Heart right ventricle (tissue), 16 donors: ENCODE measurements at regions not wholly inside any gene's neighbourhood (a gene's known extent, or its start where the extent isn't known, plus 50 kb on each side); places are given as distances from the start of the nearest gene placed in this dataset.

Experiments used
- ATAC-seq, 8 donors: fragments of 200-7000 bp; cut with Tn5 transposase; one replicate each; pipeline ENCODE4 v1.9.1; 2020; ENCODE audit warnings: mild to moderate bottlenecking in 8 of 8, moderate library complexity in 8 of 8, moderate number of reproducible peaks in 1 of 8
- DNase-seq, 2 donors: peaks; one replicate each; pipeline ENCODE4 v3.0.0-alpha.2; 2020
- H3K27ac ChIP-seq, 10 donors: fragments of 200-600 bp; sonication (generic) in 2 of 10; one replicate each; pipeline versions ENCODE4 v1.5.0 to v1.8.0; 2020 to 2022; ENCODE audit warnings: mild to moderate bottlenecking in 3 of 10
- H3K27me3 ChIP-seq, 7 donors: fragments of 200-600 bp; one replicate each; pipeline ENCODE4 v1.8.0; 2021 to 2022; ENCODE audit warnings: mild to moderate bottlenecking in 2 of 7
- H3K36me3 ChIP-seq, 9 donors: fragments of 200-600 bp; sonication (generic) in 1 of 9; one replicate each; pipeline versions ENCODE4 v1.5.0 to v1.8.0; 2020 to 2022; ENCODE audit warnings: mild to moderate bottlenecking in 2 of 9
- H3K4me1 ChIP-seq, 9 donors: fragments of 200-600 bp; sonication (generic) in 1 of 9; one replicate each; pipeline versions ENCODE4 v1.5.0 to v1.8.0; 2020 to 2022; ENCODE audit warnings: mild to moderate bottlenecking in 4 of 9
- H3K4me3 ChIP-seq, 10 donors: fragments of 200-600 bp; sonication (generic) in 2 of 10; one replicate each; pipeline versions ENCODE4 v1.5.0 to v1.8.0; 2020 to 2022; ENCODE audit warnings: mild to moderate bottlenecking in 7 of 10, moderate library complexity in 2 of 10
- H3K9me3 ChIP-seq, 11 donors: fragments of 200-600 bp in 10 of 11; sonication (generic) in 2 of 11; one replicate each; pipeline versions ENCODE4 v1.5.0 to v1.8.0; 2013 to 2022; ENCODE audit warnings: mild to moderate bottlenecking in 2 of 11, control low read depth in 1 of 11, moderate library complexity in 1 of 11
- CTCF ChIP-seq, 9 donors: fragments of 200-600 bp; sonication (generic) in 2 of 9; IDR thresholded peaks; one replicate each; pipeline versions ENCODE4 v1.5.0 to v1.8.0; 2021 to 2022; ENCODE audit warnings: antibody characterized with exemption in 9 of 9, mild to moderate bottlenecking in 5 of 9, moderate library complexity in 1 of 9
- WGBS, 2 donors: extraction: QIAGEN DNeasy Blood & Tissue Kit; methylation state at CpG; one replicate each; pipeline ENCODE4 v1.1.7; 2013; ENCODE audit warnings: inconsistent platforms in 1 of 2; 5-methylcytosine and 5-hydroxymethylcytosine counted together
- intact Hi-C, 10 donors: fragments of 100-400 bp; cut with DNase I; formaldehyde crosslinking; loops; one replicate each; pipeline versions ENCODE4 v1.11.1 to v1.14.2; 2022
- donor health status: Arrhythmogenic right ventricular cardiomyopathy.
- donor health status: ischemic (EF 13 %, LVEDD 7.1; RV severe dilation, severe dysfunction).
- donor health status: healthy with polysubstance abuse.
- donor health status: DM: no; HTN: yes; CAD: no.
- donor health status: DM: no; HTN: no; CAD: no.
- donor health status: ischemic (EF 25% LVEDD 6.9; RV normal size, moderate dysfunction).
- donor health status: ischemic (EF 25% LVEDD 5.7; RV mildly dilated, moderate dysfunction).
- donor health status: healthy.
- donor health status: DM: yes; HTN: yes; CAD: no.
- donor health status: Ischemic cardiomyopathy.
- donor health status: ischemic (EF 35%, LVEDD 5.7; RV mildly dilated, moderate dysfunction).
- donor health status: nonischemic (EF 11% LVEDD 7.7; RV severe dilation, severe dysfunction).
- donor health status: DM: yes; HTN: yes; CAD: no.
- donor health status: PGD.
- donor health status: ischemic (EF 29% LVEDD 5.4; RV normal size, mild dysfunction).
- donor health status: nonischemic (EF 23%, LVEDD 6.1; RV moderate dilation, normal function).

- peak in 6 of 8 donors; percentile 61 to 77 (median 68) for ATAC-seq
- Histone ChIP-seq H3K27me3 (no peaks in the 10 kb centered on the region), H3K4me3 (peak overlapping the region in 9 of 10 donors; percentile 19 to 47 (median 40)), H3K9me3 (no peaks in the 10 kb centered on the region), H3K36me3 (no peaks in the 10 kb centered on the region), H3K27ac (peak overlapping the region in 7 of 10 donors; percentile 28 to 63 (median 35)), H3K4me1 (peaks cover 0 to 21% (median 5%) of the 10 kb centered on the region in 9 donors)
- WGBS, 2 donors, result 17 to 18% methylated on average over 4 of the region's 4 CpGs
- DNase-seq, result no peak
- intact Hi-C loops, result loop anchor here in 2 of 10 donors (10.0 kb wide), 1 partner anchor 647 kb away; no protein-coding TSS in a partner anchor
- TF ChIP-seq CTCF (IDR thresholded peaks at IDR 0.05), result no peak
Observed at GRCh38 chr1:193417945-193418744, 231.7 kb upstream of the B3GALT2 start.

- no peak for DNase-seq
- H3K36me3 ChIP-seq, result no peaks in the 10 kb centered on the region
- peaks cover 0 to 21% (median 5%) of the 10 kb centered on the region in 9 donors for H3K4me1 ChIP-seq
- intact Hi-C loops, result loop anchor here in 2 of 10 donors (10.0 kb wide), 1 partner anchor 647 kb away; no protein-coding TSS in a partner anchor
- H3K27ac ChIP-seq, result peak overlapping the region in 2 of 10 donors; percentile 31 to 35
- H3K27me3 ChIP-seq, result no peaks in the 10 kb centered on the region
- TF ChIP-seq CTCF (IDR thresholded peaks at IDR 0.05), result no peak
- H3K4me3 ChIP-seq, result no peak overlapping the region
- H3K9me3 ChIP-seq, result no peaks in the 10 kb centered on the region
- 26 to 44% methylated on average over 1 of the region's 1 CpG for WGBS, 2 donors
- peak in 1 of 8 donors; percentile 14 for ATAC-seq
Observed at GRCh38 chr1:193417403-193417802, 231.0 kb upstream of the B3GALT2 start.

- Histone ChIP-seq H3K27ac (no peak overlapping the region), H3K36me3 (no peaks in the 10 kb centered on the region), H3K4me1 (peaks cover 0 to 28% (median 5%) of the 10 kb centered on the region in 9 donors), H3K9me3 (no peaks in the 10 kb centered on the region), H3K4me3 (no peak overlapping the region), H3K27me3 (no peaks in the 10 kb centered on the region)
- ATAC-seq, result no peak
- WGBS, 2 donors, result 94 to 95% methylated on average over 7 of the region's 7 CpGs
- no peak for DNase-seq
- no peak for TF ChIP-seq CTCF (IDR thresholded peaks at IDR 0.05)
- intact Hi-C loops, result loop anchor here in 2 of 10 donors (10.0 kb wide), 1 partner anchor 648 kb away; no protein-coding TSS in a partner anchor
Observed at GRCh38 chr1:193416226-193417024, 230.0 kb upstream of the B3GALT2 start.

GRCh38 chr1:193415256-193415655 is 228.8 kb upstream of the B3GALT2 start:
- Histone ChIP-seq H3K36me3 (no peaks in the 10 kb centered on the region), H3K27me3 (no peaks in the 10 kb centered on the region), H3K27ac (no peak overlapping the region), H3K9me3 (no peaks in the 10 kb centered on the region), H3K4me1 (peaks cover 0 to 30% (median 5%) of the 10 kb centered on the region in 9 donors), H3K4me3 (no peak overlapping the region)
- no peak for TF ChIP-seq CTCF (IDR thresholded peaks at IDR 0.05)
- WGBS, 2 donors, result 52 to 60% methylated on average over 3 of the region's 3 CpGs
- intact Hi-C loops, result loop anchor here in 2 of 10 donors (10.0 kb wide), 1 partner anchor 650 kb away; no protein-coding TSS in a partner anchor
- no peak for ATAC-seq
- no peak for DNase-seq
